NCI-H82 (cell line): ENCODE measurements at regions not wholly inside any gene's neighbourhood (a gene's known extent, or its start where the extent isn't known, plus 50 kb on each side); places are given as distances from the start of the nearest gene placed in this dataset.

Source experiments
- DNase-seq: peaks from one replicate; lab custom pipeline; 2025; lab: John Stamatoyannopoulos, UW

- DNase-seq, result no peak
Measured at GRCh38 chr5:15334551-15335266, 165.3 kb upstream of the FBXL7 start.

GRCh38 chr5:15333091-15333490, 166.9 kb upstream of the FBXL7 start:
- no peak for DNase-seq

- no peak for DNase-seq
Measured at GRCh38 chr5:15326932-15327331, 173.0 kb upstream of the FBXL7 start.

GRCh38 chr5:15326471-15326870, 173.5 kb upstream of the FBXL7 start:
- no peak for DNase-seq

- DNase-seq, result no peak
Measured at GRCh38 chr5:15322421-15322820, 177.6 kb upstream of the FBXL7 start.

GRCh38 chr5:15321776-15322175, 178.2 kb upstream of the FBXL7 start:
- DNase-seq, result no peak

- DNase-seq, result peak; percentile 90
Measured at GRCh38 chr5:15320871-15321270, 179.1 kb upstream of the FBXL7 start.

- DNase-seq, result no peak
Measured at GRCh38 chr5:15304914-15305834, 194.8 kb upstream of the FBXL7 start.

- peak; percentile 41 for DNase-seq
Measured at GRCh38 chr5:15304066-15304731, 195.8 kb upstream of the FBXL7 start.

- DNase-seq, result no peak
Measured at GRCh38 chr5:15300141-15300540, 199.8 kb upstream of the FBXL7 start.

- peak; percentile 31 for DNase-seq
Measured at GRCh38 chr5:15290953-15291352, 209.0 kb upstream of the FBXL7 start.

- peak; percentile 31 for DNase-seq
Measured at GRCh38 chr5:15286650-15287049, 213.3 kb upstream of the FBXL7 start.

GRCh38 chr5:15285901-15286583, 213.9 kb upstream of the FBXL7 start:
- no peak for DNase-seq

GRCh38 chr5:15284706-15285105, 215.3 kb upstream of the FBXL7 start:
- no peak for DNase-seq

GRCh38 chr5:15283076-15283475, 216.9 kb upstream of the FBXL7 start:
- DNase-seq, result no peak

- DNase-seq, result no peak
Measured at GRCh38 chr5:15282611-15283010, 217.4 kb upstream of the FBXL7 start.

GRCh38 chr5:15271596-15271995, 228.4 kb upstream of the FBXL7 start:
- peak; percentile 11 for DNase-seq

- DNase-seq, result no peak
Measured at GRCh38 chr5:15267966-15268365, 232.0 kb upstream of the FBXL7 start.

- no peak for DNase-seq
Measured at GRCh38 chr5:15266841-15267240, 233.1 kb upstream of the FBXL7 start.

- DNase-seq, result no peak
Measured at GRCh38 chr5:15266229-15266628, 233.8 kb upstream of the FBXL7 start.

GRCh38 chr5:15263942-15264341, 236.0 kb upstream of the FBXL7 start:
- DNase-seq, result no peak

GRCh38 chr5:15263406-15263805, 236.6 kb upstream of the FBXL7 start:
- no peak for DNase-seq
